HG03457 (cell line): ENCODE measurements at regions not wholly inside any gene's neighbourhood (a gene's known extent, or its start where the extent isn't known, plus 50 kb on each side); places are given as distances from the start of the nearest gene placed in this dataset.
"Not testable (repeated sequence)": the region's sequence is repeated elsewhere in the genome, so short reads cannot be mapped to it uniquely, and the experiment has no call there.

Experiments
- ATAC-seq: cut with Tn5 transposase; IDR thresholded peaks from one replicate; pipeline ENCODE4 v1.9.1; 2021; ENCODE audit warnings: moderate number of reproducible peaks; ENCODE audit not compliant: unreplicated experiment

DNA sequence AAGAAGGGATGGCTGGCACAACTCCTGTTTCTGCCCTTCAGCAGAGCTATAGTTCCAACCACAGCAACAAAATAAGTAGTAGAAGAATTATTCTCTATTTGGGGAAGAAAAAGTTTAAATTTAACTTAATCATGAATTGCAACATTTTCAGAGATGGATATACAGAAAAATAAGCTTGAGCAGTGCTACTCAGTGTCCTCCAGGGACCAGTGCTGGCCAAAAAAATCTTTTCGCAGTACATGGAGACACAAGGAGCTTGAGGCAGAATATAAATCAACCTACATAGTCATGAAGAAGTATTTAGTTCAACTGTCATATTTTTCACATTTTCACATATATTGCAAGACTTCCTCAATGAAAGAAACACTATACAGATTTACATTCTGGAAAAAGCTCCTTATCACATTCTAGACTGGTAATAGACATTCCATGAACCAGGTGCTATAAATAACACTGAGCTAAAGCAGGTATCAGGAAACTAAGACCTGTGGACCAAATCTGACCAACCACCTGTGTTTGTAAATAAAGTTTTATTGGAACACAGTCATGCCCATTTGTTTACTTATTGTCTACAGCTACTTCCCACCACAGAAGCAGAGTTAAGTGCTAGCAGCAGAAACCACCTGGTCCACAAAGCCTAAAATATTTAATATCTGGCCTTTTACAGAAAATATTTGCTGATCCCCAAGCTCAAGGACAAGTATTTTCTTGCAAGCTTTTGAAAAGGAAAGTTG, 101.9 kb downstream of the RGS21 start:
- ATAC-seq = no peak

- no peak for ATAC-seq
Measured at GRCh38 chr1:192430644-192431043, 113.9 kb downstream of the RGS21 start.

GRCh38 chr1:192435704-192436103, 118.9 kb downstream of the RGS21 start:
- no peak for ATAC-seq

GRCh38 chr1:192436441-192437078, 119.8 kb downstream of the RGS21 start:
- no peak for ATAC-seq

GRCh38 chr1:192438737-192439136, 121.9 kb downstream of the RGS21 start:
- no peak for ATAC-seq

DNA sequence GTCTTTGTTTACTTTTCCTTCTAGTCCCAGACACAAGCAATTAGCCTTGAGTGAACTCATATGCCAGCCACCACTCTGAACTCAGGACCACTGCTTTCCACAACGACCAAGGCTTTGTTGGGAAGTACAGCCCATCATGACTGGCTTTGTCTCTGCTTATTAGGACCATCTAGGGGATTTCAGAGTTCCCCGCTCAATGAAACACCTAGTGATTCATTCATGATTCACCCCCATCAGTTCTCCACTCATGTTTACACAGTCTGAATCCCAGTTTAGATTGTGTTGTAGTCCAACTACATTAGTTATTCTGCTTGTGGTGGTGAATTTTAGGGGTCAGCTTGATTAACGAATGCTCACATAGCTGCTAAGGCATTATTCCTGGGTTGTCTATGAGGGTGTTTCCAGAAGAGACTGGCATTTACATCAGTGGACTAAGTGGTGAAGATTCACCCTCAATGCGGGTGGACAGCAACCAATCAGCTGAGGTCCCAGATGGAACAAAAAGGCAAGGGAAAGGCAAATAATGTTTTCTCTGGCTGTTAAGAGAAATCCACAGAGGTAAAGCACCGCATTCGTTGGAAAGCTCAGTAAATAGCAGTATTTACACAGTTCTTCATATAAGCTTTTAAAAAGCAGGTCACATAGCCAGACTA, 122.7 kb downstream of the RGS21 start:
- ATAC-seq = no peak

DNA sequence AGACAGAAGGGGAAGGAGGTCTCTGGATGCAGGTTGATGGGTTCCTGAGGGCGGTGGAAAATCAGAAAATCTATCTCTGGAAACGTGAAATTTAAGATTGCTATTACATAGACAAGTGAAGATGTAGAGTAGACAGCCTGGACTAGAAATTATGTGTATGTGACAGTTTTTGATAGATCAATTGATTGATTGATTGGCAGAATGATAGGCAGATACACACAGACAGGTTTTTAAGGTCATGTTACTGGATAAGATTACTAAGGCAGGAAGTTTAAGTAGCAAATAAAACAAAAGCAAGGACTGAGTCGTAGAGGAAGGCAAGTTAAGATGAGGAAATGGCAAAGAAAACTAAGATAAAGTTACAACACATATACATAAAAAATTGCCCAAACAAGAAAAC, 124.7 kb downstream of the RGS21 start:
- no peak for ATAC-seq

- ATAC-seq = no peak
Measured at GRCh38 chr1:192442736-192443135, 125.9 kb downstream of the RGS21 start.

DNA sequence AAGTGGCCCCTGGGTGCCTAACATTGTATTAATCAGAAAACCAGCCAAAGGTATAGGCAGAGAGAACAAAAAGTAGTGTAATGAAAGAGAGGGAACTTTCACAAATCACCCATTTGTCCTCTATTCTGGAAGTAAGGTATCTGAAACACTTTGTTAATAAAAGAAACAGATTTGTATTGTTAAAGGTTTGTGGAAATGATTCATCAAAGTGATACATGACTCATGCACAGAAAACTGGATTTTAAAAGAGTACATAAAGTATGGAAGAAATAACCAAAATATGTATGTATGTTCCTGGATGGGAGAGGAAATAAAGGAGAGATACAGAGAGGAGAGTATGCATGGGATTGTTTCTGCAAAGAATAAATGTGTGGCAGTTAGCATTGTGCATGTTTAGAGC, 126.8 kb downstream of the RGS21 start:
- no peak for ATAC-seq

DNA sequence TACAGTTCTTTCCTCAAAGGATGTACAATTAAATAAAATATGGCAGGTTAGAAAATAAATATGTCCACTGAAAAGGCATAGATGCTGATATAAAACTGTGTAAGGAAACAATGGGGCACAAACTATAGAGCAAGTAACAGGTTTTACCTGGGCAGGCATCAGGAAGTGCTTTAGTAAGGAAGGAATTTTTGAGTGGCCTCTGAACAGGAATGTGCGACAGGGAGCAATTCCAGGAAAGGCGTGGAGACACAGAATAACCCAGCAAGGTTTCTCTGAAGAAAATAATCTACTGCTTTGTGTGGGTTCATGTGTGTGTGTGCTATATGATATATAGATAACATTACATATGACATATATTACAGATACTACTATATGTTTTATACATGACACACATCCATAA, 128.4 kb downstream of the RGS21 start:
- ATAC-seq = no peak

DNA sequence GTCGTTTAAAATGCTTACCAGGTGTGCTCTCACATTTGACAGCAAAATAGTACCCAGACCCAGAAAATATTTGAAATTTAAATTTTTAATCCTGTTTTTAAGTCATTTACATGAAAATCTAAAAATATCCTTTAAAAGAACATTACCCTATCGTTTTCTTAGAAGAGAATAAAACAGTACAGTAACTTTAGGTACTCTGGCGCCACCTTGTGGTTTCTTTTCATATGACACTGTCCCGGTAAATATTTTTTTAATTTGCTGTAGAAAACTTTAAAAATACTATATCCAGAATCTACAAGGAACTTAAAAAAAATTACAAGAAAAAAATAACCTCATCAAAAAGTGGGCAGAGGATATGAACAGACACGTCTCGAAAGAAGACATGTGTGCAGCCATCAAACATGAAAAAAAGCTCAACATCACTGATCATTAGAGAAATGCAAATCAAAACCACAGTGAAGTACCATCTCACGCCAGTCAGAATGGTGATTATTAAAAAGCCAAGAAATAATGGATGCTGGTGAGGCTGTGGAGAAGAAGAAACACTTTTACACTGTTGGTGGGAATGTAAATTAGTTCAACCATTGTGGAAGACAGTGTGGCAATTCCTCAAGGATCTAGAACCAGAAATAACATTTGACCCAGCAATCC, 129.2 kb downstream of the RGS21 start:
- peak; percentile 58 for ATAC-seq

GRCh38 chr1:192448026-192448578, 127.5 kb upstream of the RGS1 start:
- ATAC-seq = no peak

DNA sequence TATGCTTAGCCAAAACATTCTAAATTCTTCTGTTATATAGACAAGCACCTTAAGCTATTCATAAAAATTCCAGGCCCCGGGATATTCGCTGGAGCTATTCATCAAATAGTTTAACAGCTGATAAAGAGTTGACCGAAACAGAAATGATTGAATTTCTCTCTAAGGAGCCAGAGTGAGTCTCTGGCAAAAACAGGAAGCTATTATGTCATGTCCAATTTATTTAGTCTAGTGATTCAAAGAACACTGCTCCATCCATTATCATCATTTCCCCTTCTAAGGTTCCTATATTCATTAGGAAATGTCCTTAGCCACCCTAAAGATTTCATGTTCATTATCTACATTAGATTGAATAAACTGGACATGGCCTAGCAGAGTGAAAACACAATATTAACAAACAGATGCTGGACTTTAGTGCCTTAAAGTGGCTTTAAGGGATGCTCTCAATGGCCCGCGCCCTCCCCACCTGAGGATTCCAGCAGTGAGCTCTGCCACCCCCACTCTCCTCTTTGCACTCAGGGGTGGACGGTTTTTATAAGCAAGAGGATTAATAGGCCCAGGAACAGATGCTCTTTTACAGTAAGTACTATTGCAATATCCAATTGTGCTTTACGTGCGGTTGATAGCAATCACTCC, 122.1 kb upstream of the RGS1 start:
- ATAC-seq = no peak

- ATAC-seq = no peak
Measured at GRCh38 chr1:192459467-192459866, 116.1 kb upstream of the RGS1 start.

DNA sequence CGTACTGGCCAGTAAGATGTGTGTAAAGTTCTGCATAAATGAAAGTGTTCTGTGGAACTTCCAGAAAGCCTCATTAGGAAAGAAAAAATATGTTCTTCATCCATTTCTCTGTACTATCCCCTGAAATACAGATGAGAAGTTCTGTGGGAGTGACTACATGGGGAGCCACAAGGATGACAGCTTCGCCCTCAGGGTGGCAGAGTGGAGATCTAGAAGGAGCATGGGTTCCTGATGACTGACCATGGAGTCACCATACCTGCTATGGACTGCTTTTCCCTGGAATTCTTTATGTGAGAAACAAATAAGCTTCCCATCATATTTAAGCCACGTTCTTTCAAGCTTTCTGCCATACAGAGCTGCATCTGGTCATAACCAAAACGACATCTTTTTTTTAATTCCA, 113.9 kb upstream of the RGS1 start:
- ATAC-seq = no peak

GRCh38 chr1:192462616-192463015, 113.0 kb upstream of the RGS1 start:
- no peak for ATAC-seq

DNA sequence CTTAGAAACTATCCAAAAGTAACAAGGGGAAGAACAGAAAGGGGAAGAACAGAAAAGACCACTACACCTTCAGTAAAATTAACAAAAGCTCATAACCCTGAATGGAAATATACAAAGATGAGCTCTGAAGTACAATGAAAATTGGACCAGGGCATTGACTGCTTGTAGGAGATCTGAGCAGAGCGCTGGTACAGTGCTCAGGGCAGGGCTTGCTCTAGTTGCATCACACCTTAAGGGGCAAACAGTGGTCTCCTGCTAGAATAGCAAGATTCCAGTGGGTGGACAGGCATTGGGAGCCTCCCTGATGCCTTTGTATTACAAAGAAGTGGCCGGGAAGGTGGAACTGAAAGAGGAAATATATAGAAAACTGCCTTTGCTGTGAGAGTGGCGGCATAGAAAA, 111.9 kb upstream of the RGS1 start:
- ATAC-seq = no peak

- not testable (repeated sequence) for ATAC-seq
Measured at GRCh38 chr1:192465221-192465620, 110.4 kb upstream of the RGS1 start.

- no peak for ATAC-seq
Measured at GRCh38 chr1:192474080-192474683, 101.4 kb upstream of the RGS1 start.

DNA sequence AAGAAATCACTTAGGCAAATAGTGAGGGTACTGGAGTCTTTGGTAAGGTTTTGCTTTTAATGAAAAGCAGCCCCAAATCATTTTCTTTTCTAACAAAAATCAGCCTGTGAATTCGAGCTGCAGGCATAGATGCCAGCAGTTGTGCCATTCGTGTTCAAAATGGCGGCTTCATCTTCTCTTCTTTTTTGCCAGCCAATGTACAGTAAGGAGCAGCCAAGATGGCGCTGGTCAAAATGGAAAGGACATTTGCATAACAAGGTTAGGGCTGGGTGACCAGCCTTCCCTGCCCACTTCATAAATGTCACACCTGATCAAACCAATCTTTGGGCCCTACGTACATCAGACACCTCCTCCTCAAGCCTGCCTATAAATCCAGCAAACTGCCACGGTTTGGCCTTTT, 100.2 kb upstream of the RGS1 start:
- no peak for ATAC-seq

DNA sequence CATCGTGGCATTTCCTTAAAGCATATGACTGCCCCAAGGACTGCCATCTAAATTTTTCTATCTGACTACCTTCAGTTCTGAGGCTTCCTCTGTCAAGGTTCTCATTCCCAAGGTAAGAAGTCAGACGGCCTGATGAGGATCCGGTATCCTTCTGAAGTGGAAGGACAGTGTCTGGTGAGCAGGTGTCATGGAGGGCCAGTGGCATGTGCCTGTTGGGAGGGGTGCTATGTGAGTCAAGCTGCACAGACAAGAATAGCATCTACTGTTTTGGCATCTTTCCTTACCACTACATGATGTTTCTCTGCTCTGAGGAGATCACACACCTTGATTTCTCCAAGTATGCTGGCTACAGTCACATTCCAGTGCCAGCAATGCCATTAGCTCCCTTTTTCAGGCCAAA, 99.6 kb upstream of the RGS1 start:
- no peak for ATAC-seq
